Hepatic stellate cell (primary cell): ENCODE measurements at regions not wholly inside any gene's neighbourhood (a gene's known extent, or its start where the extent isn't known, plus 50 kb on each side); places are given as distances from the start of the nearest gene placed in this dataset.
"Not testable (repeated sequence)": the region's sequence is repeated elsewhere in the genome, so short reads cannot be mapped to it uniquely, and the experiment has no call there.

Source experiments
- DNase-seq: peaks from one replicate; pipeline ENCODE4 v3.0.0; 2011; ENCODE audit warnings: low spot score

DNA sequence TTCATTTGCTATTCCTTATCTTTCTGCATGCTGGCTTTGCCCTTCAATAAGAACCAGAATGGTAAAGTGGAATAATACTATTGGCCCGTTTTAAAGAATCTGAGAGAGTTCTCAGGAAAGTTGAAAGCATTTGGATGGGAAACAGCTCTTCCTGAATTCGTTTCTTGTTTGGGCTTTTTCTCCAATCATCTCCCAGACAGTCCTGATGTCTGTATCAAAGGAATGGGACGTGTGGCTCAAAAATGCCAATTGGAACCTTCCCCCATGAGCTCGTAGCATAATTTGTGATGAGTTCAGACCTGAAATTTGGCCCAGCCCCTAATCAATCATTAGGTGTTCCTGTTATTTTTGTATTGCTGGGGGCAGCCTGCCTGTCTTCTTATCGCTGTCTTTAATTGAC lies 75.8 kb upstream of the BACH2 start:
- no peak for DNase-seq

DNA sequence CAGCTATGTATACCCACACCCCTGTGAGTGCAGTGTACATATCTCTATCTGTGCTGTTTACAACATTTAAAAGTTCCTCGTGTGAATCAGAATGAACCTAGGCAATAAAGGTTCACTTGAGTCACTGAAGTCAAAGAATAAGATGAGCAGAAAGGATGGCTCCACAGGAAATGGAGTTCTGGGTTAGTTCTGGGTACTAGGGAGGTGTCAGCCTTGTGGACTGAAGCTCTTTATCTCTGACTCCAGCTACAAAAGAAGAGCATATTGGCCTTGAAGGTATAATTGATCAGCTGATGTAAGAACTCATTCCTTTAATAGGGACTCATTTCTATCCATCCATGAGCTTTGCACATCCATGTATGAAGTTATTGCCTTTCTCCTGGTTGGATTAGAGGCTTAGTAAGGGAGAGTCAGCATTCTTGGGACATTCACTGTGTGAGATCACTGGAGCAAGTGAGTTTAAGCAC lies 73.9 kb upstream of the BACH2 start:
- DNase-seq = no peak

DNA sequence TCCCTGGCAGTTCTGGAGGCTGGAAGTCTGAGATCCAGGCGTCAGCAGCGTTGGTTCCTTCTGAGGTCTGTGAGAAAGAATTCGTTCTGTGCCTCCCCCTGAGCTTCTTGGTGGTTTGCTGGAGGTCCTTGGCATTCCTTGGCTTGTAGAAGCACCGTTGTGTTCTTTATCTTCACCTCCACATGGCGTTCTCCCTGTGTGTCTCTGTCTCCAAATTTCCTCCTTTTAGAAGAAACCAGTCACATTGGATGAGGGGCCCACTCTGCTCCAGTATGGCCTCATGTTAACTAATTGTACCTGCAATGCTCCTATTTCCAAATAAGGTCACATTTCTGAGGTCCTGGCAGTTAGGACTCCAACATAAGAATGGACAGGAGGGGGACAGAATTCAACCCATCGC lies 73.0 kb upstream of the BACH2 start:
- DNase-seq = no peak

DNA sequence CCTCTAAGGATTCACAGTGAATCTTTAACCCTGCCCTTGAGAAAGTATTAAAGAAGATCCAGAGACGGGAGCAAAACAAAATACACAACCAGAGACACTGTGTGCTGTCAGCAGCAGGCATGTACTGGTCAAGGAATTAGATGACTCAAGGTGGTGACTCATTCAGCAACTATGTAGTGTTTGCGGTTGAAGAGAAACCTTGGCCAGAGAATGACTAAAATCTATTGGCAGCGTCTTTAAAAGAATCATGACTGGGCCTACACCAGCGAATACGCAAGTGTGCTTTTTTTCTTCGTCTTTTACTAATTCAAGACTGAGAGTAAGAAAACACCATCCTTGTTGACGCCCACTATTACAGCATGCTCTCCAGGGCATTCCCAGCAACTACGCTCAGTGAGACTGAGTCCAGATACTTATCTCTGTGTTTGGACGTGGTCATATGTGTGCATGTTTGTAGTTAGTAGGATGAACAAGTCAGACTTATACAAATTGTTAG lies 72.4 kb upstream of the BACH2 start:
- peak; percentile 72 for DNase-seq

DNA sequence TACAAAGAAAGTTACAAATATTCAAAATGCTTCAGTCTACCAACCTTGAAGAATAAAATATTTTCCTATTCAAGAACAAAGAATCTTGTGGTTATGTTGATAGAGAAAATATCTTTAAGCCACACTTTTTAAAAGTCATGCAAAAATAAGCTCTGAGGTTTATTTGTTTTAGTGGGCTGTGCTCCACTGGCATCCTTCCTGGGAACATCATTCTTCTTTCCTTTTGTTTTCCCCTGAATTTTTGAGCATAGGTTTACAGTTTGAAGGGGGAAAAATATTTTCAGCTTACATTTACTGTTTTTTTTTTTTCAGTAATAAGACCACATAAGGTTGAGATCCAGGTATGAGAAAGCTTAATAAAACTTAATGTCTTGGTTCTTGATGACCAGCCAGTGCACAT lies 72.0 kb upstream of the BACH2 start:
- DNase-seq = no peak

DNA sequence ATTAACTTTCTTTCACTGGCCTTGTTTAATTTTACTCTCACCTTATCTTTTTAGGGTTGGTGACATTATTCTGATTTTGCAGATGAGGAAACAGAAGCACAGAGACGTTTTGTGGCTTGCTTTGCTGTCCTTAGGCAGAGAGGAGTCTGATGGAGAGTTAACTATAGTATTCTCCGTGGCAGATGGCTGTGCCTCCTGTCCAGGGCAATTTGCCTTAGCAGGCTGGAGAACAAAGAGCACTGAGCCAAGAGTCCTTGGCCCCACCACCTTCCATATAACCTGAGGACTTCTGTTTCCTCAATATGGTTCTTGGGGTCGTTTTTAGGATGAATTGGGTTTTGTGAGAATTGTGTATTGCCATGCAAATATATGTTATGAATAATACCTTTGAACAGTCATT lies 71.4 kb upstream of the BACH2 start:
- DNase-seq = no peak

DNA sequence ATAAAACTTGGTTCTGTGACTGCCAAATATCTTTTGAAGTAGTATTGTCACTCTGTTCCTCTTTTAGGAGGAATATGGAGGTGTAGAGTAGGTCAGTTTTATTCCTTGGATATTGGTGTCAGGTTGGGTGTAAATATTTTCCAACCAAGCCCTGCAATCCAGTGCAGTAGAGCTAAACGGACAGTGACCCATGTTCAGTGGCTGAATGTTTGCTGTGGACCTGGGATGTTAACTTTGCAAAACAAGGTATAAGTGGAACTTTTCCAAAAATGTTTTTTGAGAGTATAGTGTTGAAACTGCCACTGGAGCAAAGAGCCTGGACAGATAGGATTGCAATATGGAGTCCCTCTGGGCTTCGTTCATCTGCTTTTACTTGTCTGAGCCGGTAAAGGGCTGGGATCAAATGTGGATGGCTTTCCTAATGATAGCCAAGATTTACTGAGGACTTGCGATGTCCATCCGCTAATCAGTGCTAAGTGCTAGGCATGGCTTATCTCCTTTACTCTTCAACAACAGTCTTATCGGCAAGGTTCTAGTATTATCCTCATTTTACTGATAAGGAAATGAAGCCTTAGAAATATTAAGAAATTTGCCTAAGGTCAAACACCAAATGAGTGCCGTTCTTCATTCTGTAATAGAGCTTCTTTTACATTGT lies 69.0 kb upstream of the BACH2 start:
- DNase-seq = no peak

DNA sequence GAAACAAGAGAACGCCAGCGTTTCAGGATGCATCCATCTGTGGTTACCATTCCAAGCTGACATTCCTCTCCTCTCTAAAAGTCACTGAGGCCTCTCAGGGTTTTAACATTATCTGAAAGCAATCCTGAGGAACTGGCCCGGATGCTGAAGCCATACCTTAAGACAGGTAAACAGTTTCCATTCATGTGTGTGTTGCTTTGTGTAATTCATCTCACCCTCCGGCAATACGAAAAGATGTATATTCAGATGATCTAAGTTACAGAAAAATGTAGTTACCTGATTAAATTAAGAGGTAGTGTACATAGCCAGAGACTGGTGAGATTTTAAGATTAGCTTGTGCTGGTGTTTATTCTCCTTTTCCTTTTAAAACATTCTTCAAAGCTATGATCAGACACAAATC lies 68.4 kb upstream of the BACH2 start:
- no peak for DNase-seq

DNA sequence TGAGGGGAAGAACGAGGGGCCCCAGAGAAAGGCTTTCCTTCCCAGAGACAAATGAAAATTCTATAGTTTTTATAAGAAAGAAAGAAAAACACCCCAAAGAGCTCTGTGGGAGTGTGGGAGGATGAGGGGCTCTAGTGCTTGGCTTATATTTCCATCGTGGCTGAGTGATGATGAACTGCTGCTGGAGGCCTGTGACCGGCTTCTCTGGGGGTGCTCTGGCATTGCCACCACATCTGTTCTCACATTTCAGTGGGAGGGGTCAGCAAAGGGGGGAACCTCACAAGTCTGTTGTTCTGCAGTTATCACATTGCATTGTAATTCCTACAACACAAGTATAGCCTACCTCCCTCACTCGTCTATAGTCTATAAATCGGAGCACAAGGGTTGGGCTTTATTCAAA lies 67.6 kb upstream of the BACH2 start:
- no peak for DNase-seq

DNA sequence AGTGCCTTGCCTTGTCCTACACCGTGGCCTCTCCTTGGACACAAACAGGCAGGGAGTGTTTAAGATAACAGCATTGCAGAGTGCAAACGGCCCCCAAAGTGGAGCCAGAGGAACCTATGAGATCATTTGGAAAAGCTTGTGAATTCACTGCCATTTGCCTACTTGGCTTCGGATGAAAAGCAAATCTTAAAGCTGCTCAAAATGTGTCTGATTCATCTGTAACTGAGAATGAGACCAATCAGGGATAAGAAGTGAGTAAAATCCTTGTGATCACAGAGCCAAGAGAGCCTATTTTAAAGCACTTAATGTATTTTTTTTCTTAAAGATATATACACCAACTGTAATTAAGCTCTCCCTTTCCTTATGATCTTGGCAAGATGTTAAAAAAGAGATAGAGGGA lies 65.7 kb upstream of the BACH2 start:
- no peak for DNase-seq

DNA sequence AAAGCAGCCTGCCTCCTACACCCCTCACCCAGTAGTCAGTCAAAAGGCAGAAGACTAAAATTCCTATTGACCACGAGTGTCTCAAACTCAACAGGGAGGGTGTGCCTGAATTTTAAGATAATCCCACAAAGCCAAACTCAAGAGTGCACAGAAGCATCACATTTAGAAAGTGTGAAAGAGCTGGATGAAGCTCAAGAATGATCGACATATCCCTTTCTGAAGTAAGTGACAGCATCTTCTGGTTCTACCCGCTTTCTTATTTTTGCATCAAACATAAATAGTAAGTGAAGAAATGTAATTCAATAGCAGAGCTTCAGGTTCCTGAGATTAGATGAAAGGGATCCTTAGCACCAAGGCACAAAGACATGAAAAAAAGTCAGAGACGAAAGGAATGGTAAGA lies 64.5 kb upstream of the BACH2 start:
- DNase-seq = no peak

DNA sequence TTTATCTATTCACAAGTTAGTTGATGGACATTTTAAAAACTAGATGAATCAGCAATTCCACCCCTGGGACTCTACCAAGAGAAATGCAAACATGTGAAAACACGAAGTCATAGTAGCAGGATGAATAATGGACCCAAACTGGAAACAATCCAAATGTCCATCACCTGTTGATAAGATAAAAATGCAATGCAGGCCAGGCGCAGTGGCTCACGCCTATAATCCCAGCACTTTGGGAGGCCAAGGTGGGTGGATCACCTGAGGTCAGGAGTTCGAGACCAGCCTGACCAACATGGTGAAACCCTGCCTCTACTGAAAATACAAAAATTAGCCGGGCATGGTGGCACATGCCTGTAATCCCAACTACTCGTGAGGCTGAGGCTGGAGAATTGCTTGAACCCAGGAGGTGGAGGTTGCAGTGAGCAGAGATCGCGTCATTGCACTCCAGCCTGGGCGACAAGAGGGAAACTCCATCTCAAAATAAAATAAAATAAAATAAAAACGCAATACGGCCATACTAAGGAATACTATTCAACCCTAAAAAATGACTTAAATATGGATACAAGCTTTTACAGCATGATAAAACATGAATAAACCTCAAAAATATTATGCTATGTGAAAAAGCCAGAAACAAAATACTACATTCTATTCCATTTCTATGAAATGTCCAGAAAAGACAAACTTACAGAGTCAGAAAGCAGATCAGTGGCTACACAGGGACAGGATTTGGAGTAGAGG lies 61.6 kb upstream of the BACH2 start:
- DNase-seq = not testable (repeated sequence)

DNA sequence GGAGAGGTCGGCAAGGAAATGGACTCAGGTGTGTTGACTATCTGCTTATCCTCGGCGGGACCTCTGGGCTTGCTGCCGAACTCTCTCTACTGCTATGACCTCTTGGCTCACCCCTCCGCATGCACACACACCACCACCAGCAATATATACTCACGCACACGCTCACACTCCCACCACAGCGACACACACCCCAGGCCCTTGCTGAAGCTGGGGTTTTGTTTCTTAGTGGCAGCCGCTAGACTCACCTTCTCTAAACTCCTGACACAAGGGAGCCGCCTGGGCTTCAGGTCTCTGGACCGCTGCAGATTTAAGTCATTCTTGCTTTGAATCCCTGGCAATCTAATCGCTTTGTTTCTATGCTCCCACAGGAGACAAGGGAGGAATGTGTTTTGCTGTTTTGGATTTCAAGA lies 59.4 kb upstream of the BACH2 start:
- DNase-seq = no peak

DNA sequence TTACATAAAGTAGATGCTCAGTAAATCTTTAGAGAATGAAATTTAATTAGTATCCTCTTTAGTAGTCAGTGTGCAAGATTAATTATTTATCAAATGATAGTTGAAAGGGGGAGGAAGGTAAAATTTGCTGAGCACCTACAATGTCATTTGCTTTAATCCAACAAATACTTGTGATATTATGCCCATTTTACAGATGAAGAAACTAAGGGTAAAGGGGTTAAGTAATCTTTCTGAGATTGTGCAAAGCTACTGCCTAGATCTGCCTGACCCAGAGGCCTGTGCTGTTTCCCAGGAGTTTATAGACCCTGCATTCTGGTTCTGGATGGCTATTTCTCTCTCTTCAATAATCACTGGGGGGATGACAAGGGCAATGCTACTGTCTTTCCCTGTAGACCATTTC lies 58.3 kb upstream of the BACH2 start:
- DNase-seq = no peak

DNA sequence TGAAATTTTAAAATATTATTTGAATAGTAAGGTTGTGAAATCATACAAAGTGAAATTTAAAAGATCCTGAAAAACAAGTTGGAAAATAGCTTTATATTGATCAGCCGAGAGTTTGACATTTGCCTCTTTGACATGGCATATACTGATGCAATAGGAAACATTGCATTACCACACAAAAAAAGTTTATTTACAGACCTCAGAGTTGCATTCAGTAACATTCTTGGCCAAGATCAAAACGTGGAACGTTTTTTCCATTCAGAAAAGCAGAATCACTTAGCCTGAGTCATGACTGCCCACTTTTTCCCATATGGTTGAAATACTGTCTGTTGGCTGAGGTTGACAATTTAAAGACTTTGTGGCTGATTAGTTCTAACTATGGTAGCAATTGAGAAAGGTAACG lies 55.1 kb upstream of the BACH2 start:
- DNase-seq = no peak

DNA sequence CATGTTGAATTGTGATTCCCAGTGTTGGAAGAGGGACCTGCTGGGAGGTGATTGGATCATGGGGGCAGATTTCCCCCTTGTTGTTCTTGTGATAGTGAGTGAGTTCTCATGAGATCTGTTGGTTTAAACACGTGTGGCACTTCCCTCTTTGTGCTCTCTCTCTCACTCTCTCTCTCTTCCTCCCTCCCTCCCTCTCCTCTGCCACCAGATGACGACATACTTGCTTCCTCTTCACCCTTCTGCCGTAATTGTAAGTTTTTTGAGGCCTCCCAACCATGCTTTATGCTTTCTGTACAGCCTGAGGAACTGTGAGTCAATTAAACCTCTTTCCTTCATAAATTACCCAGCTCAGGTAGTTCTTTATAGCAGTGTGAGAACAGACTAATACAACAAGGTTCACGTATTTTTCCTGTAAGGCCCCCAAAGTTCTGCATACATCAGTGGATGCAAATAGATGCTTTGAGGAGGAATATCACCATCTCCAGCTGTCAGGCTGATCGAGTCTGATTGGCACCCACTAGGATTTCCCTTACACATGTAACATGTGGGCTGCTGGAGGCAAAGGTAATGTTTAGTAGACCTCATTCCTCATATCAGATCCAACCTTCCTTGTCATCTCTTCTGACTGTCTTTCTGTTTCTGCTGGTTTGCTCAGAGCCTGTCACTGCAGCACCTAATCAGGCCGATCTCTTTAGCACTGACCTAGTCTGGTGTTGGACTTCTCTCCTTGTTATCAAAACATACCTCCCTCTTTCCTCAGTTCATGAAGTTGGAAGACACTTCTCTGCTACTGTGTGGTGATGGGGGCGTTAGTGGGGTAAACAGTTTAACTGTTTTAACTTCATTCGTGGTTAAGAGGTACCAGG lies 54.3 kb upstream of the BACH2 start:
- no peak for DNase-seq

DNA sequence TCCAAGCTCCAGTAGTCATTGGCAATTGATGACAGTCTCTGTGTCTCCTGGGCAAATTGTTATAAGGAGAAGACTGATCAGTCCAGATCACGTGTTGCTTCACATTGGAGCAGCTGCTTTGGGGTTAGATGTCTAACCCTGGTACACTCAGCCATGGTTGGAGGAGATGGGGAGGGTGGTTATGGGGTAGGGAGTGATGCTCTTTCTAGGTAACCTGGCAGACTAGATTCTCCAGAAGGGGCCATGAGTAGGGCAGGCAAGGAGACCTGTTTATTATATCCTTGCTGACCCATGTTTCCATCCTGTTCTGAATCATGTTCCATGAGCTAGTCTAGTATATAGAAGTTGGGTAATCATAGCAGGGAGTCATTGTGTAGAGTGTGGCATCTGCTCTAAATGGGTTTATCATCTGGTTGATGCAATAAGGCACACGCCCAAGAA lies 50.8 kb upstream of the BACH2 start:
- no peak for DNase-seq

DNA sequence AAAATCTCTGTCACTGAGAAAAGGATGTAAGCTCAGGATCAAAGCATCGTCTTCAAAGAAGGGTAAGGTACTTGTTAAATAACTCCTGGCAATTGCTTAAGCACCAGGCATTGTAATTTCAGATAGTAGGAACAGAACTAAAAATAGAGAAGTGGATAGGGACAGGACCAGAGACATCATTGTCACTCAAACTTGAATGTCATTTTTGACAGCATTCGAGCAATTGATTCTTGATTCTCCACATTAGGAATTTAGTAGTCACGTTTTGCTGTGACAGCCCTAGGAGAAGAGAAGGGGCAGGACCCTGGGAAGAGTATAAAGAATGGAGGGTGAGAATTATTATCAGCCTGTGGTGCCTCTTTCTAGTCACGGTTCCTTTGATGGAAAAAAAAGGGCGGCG lies 50.1 kb upstream of the BACH2 start:
- DNase-seq = no peak
